NB4 (cell line): ENCODE measurements at regions not wholly inside any gene's neighbourhood (a gene's known extent, or its start where the extent isn't known, plus 50 kb on each side); places are given as distances from the start of the nearest gene placed in this dataset.

Experiments used
- DNase-seq: peaks from one replicate; pipeline ENCODE4 v3.0.0; 2010; ENCODE audit warnings: low read depth
- H3K4me3 ChIP-seq: one replicate; pipeline ENCODE4 v1.5.1; 2011; ENCODE audit warnings: mild to moderate bottlenecking, low read depth, low read length, moderate library complexity
- CTCF ChIP-seq: IDR thresholded peaks from one replicate; pipeline ENCODE4 v1.5.1; 2012; ENCODE audit warnings: low read depth, low read length
- MYC ChIP-seq: IDR thresholded peaks from 2 replicates; pipeline ENCODE4 v1.6.1; 2011; ENCODE audit warnings: low read depth, low read length
- POLR2A ChIP-seq: IDR thresholded peaks from 2 replicates; pipeline ENCODE4 v1.6.1; 2011; ENCODE audit warnings: mild to moderate bottlenecking; ENCODE audit not compliant: insufficient read length; ENCODE audit errors: extremely low read depth
- TF ChIP-seq, protein P1 (sequence below): IDR thresholded peaks from 2 replicates; pipeline ENCODE4 v1.6.1; 2011; ENCODE audit warnings: low read depth, low read length

DNA sequence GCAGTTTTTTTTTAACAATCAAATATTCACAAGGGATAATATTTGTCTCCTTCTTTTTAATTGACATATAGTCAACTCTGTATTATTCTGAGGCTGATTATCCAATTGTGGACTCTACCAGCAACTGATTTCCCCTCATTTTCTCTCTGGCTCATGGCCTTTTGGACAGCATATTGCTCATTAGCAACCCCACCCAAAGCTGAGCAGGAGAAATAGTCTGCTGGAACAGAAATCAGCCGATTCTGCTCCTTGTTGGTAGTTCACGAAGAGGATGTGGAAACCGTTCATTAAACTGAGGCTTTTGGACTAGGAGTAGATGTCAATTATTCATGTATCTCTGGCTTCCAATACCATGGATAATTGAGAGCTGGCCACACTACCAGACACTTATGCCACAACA lies 428.4 kb upstream of the INTU start:
- H3K4me3 ChIP-seq, result no peak overlapping the region
- TF ChIP-seq MYC (no peak), POLR2A (no peak), CTCF (no peak)
- TF ChIP-seq, protein P1, sequence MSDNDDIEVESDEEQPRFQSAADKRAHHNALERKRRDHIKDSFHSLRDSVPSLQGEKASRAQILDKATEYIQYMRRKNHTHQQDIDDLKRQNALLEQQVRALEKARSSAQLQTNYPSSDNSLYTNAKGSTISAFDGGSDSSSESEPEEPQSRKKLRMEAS, result no peak
- no peak for DNase-seq

DNA sequence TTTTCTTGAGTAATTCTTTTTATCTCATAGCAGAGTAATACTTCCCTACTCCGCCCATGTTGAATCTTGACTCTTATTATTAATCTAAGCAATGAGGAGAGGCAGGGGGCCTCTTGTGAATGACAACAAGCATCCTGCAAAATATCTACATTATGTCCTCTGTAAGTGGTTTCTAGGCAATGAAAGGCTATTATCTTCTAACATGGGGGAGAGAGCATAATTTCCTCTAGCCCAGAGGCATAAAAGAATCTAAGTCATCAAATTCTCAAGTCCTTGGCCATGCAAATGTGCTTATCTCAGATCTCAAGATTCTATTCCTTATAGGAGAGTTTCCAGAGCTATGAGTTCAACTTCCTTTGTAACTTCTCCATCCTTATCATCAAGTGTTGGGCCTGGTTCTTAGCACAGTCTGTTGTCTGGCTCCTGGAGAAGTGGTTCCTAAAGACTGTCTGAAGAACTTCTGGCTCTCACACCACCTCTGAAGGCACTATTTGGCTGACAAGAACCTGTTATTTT lies 423.1 kb upstream of the INTU start:
- DNase-seq, result no peak
- TF ChIP-seq CTCF (no peak), POLR2A (no peak), MYC (no peak)
- TF ChIP-seq, protein P1, result no peak
- H3K4me3 ChIP-seq, result no peak overlapping the region

- TF ChIP-seq, protein P1, result no peak
- TF ChIP-seq MYC (no peak), POLR2A (no peak), CTCF (no peak)
Measured at GRCh38 chr4:127210893-127211649, 421.7 kb upstream of the INTU start.

DNA sequence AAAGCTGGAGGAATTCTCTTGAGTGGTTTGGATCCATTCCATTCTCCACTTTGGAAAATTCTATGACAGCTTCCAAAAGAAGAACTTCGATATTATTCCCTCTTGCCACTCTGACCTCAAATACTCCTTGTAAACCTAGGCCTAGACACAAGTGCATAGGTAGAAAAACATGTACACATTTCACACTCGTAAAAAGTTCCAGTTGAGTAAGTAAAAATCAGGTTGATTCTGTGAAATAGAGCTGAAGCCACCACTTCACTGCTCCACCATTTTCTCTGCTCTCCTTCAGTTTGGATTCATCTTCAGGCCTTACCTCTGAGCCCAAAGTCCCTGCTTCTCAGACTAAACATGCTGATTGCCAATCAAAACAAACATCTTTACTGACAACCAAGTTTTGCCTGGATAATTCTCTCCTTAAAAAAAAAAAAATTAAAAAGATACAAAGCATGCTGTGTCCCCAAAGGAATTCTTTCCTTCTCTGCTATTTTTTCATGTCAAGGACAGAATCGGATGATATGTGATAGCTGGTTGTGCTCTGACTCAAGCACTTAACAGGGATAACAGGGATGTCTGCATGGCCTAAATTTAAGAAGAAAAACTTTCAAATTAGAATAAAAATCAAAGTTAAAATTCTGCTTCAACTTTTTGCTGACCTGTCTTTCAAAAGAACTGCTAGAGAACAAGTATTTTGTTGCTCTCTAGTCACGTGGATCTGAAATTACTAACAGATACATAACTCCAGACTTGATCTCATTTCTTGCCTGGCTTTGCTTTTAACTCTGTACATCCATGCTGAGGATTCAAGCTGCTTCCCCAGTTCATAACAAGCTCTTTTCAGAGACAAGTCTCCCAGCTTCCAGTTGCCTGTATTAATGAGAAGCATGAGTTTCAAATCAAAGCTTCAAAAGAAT lies 420.9 kb upstream of the INTU start:
- TF ChIP-seq POLR2A, result no peak
- TF ChIP-seq, protein P1, result no peak
- TF ChIP-seq MYC, result no peak
- TF ChIP-seq CTCF, result no peak
- H3K4me3 ChIP-seq, result no peak overlapping the region
- no peak for DNase-seq

More at GRCh38 chr4:127210893-127211649, 421.7 kb upstream of the INTU start:
- no peak for DNase-seq
- H3K4me3 ChIP-seq, result no peak overlapping the region

DNA sequence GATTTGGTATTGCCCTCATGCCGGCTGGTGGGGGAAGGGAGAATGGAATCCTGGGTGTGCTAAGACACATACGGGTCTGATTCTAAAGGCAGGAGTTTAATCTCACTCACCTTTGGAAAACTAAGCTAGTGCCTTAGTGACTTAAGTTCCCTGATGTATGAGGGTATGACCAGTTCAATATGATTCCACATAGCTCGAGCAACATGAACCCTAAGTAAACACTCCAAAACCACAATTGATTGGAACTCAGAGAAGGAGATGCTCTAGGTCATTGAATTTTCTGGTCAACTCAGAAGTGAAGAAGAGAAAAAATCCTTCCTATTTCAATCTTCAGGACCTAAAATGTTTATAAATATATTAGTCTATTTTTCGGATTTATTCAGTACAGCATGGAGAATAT lies 420.1 kb upstream of the INTU start:
- H3K4me3 ChIP-seq, result no peak overlapping the region
- TF ChIP-seq, protein P1, result no peak
- TF ChIP-seq MYC, result no peak
- TF ChIP-seq CTCF, result no peak
- no peak for TF ChIP-seq POLR2A
- no peak for DNase-seq
